ENCODE measurements at regions not wholly inside any gene's neighbourhood (a gene's known extent, or its start where the extent isn't known, plus 50 kb on each side); places are given as distances from the start of the nearest gene placed in this dataset.

DNA sequence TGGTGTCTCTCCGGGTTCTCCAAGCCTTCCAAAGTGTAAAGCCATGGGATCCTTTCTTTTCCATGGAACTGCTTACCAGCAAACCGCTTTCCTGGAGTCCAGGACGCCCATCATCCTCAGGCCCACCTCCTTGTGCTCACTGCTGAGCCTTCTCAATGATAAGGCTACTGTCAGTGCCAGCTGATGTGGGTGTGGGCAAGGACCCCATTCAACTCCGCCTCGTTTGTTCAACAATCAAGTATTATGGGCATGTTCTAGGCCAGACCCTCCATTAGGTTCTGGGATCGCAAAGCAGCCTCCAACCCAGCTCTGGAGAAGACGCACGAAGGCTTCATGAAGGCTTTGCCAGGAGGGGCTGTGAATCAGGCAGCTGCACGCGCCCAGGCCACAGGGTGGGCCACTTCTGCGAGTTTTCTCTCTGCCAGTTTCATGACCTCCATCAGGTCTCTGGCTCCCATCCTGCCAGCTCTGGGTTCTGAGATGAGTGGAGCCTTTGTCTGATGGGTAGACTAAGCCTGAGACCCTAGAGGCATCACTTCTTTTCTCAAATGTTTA is 177.1 kb downstream of the MRPL14 start:
- no peak overlapping the region for H3K4me3 ChIP-seq
- TF ChIP-seq, protein P1, sequence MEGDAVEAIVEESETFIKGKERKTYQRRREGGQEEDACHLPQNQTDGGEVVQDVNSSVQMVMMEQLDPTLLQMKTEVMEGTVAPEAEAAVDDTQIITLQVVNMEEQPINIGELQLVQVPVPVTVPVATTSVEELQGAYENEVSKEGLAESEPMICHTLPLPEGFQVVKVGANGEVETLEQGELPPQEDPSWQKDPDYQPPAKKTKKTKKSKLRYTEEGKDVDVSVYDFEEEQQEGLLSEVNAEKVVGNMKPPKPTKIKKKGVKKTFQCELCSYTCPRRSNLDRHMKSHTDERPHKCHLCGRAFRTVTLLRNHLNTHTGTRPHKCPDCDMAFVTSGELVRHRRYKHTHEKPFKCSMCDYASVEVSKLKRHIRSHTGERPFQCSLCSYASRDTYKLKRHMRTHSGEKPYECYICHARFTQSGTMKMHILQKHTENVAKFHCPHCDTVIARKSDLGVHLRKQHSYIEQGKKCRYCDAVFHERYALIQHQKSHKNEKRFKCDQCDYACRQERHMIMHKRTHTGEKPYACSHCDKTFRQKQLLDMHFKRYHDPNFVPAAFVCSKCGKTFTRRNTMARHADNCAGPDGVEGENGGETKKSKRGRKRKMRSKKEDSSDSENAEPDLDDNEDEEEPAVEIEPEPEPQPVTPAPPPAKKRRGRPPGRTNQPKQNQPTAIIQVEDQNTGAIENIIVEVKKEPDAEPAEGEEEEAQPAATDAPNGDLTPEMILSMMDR (IDR thresholded peaks at IDR 0.05; ENCODE audit: poor library complexity) = no peak
- TF ChIP-seq EZH2phosphoT487 (IDR thresholded peaks at IDR 0.05; ENCODE audit: low read depth, severe bottlenecking, unreplicated experiment) (no peak), EZH2 (IDR thresholded peaks at IDR 0.05; ENCODE audit: borderline replicate concordance) (no peak)
- H3K9me2 ChIP-seq (replicated peaks; ENCODE audit: insufficient read depth) = no peaks in the 10 kb centered on the region
- no peaks in the 10 kb centered on the region for H3K9me3 ChIP-seq (ENCODE audit: low read depth)
- no peaks in the 10 kb centered on the region for H3K27me3 ChIP-seq
- H3K27ac ChIP-seq = no peak overlapping the region
- DNase-seq (ENCODE audit: low spot score) = no peak
- H3K4me2 ChIP-seq = no peak overlapping the region
- H3K4me1 ChIP-seq (ENCODE audit: insufficient read depth) = peaks cover 8% of the 10 kb centered on the region
- 98% methylated on average over 11 of the region's 11 CpGs for WGBS (ENCODE audit: low lambda C conversion rate, missing lambda C conversion rate)
- no peaks in the 10 kb centered on the region for H3K79me2 ChIP-seq
- no peaks in the 10 kb centered on the region for H4K20me1 ChIP-seq (ENCODE audit: insufficient read depth, poor library complexity, severe bottlenecking)
- H3K36me3 ChIP-seq (replicated peaks; ENCODE audit: insufficient read depth, low read depth) = no peaks in the 10 kb centered on the region
- H2AFZ ChIP-seq = no peak overlapping the region

- no peak for TF ChIP-seq EZH2 (IDR thresholded peaks at IDR 0.05; ENCODE audit: borderline replicate concordance)
- TF ChIP-seq EZH2phosphoT487 (IDR thresholded peaks at IDR 0.05; ENCODE audit: low read depth, severe bottlenecking, unreplicated experiment) = no peak
- TF ChIP-seq, protein P1 (IDR thresholded peaks at IDR 0.05; ENCODE audit: poor library complexity) = no peak
- H3K9me2 ChIP-seq (replicated peaks; ENCODE audit: insufficient read depth) = no peaks in the 10 kb centered on the region
- no peaks in the 10 kb centered on the region for H3K36me3 ChIP-seq (replicated peaks; ENCODE audit: insufficient read depth, low read depth)
- 90% methylated on average over 2 of the region's 2 CpGs for WGBS (ENCODE audit: low lambda C conversion rate, missing lambda C conversion rate)
- H3K4me1 ChIP-seq (ENCODE audit: insufficient read depth) = peaks cover 8% of the 10 kb centered on the region
- H2AFZ ChIP-seq = no peak overlapping the region
- H3K79me2 ChIP-seq = no peaks in the 10 kb centered on the region
- H3K27me3 ChIP-seq = no peaks in the 10 kb centered on the region
- no peak overlapping the region for H3K4me3 ChIP-seq
- H3K9me3 ChIP-seq (ENCODE audit: low read depth) = no peaks in the 10 kb centered on the region
- DNase-seq (ENCODE audit: low spot score) = no peak
- H4K20me1 ChIP-seq (ENCODE audit: insufficient read depth, poor library complexity, severe bottlenecking) = no peaks in the 10 kb centered on the region
- H3K27ac ChIP-seq = no peak overlapping the region
- no peak overlapping the region for H3K4me2 ChIP-seq
Observed at GRCh38 chr6:43949551-43949991, 177.7 kb downstream of the MRPL14 start.

GRCh38 chr6:43948527-43949485 is 178.4 kb downstream of the MRPL14 start:
- 82% methylated on average over 5 of the region's 5 CpGs for WGBS (ENCODE audit: low lambda C conversion rate, missing lambda C conversion rate)

More at GRCh38 chr6:43948527-43949485, 178.4 kb downstream of the MRPL14 start:
- Histone ChIP-seq H3K4me3 (no peak overlapping the region), H3K79me2 (no peaks in the 10 kb centered on the region), H3K27me3 (no peaks in the 10 kb centered on the region), H3K4me2 (no peak overlapping the region), H3K4me1 (ENCODE audit: insufficient read depth) (peaks cover 8% of the 10 kb centered on the region), H4K20me1 (ENCODE audit: insufficient read depth, poor library complexity, severe bottlenecking) (no peaks in the 10 kb centered on the region), H3K9me3 (ENCODE audit: low read depth) (no peaks in the 10 kb centered on the region), H3K36me3 (replicated peaks; ENCODE audit: insufficient read depth, low read depth) (no peaks in the 10 kb centered on the region), H2AFZ (no peak overlapping the region), H3K9me2 (replicated peaks; ENCODE audit: insufficient read depth) (no peaks in the 10 kb centered on the region), H3K27ac (no peak overlapping the region)
- no peak for DNase-seq (ENCODE audit: low spot score)
- TF ChIP-seq EZH2 (IDR thresholded peaks at IDR 0.05; ENCODE audit: borderline replicate concordance) = no peak
- TF ChIP-seq, protein P1 (IDR thresholded peaks at IDR 0.05; ENCODE audit: poor library complexity) = no peak
- TF ChIP-seq EZH2phosphoT487 (IDR thresholded peaks at IDR 0.05; ENCODE audit: low read depth, severe bottlenecking, unreplicated experiment) = no peak

Measured in hepatocyte (in vitro differentiated cells).